Naive thymus-derived CD4-positive, alpha-beta T cell (primary cell): ENCODE measurements at regions not wholly inside any gene's neighbourhood (a gene's known extent, or its start where the extent isn't known, plus 50 kb on each side); places are given as distances from the start of the nearest gene placed in this dataset.

Experiments
- ATAC-seq: fragments of 150-1000 bp; cut with Tn5 transposase; 2 replicates; pipeline ENCODE4 v1.10.0; 2021; ENCODE audit warnings: mild to moderate bottlenecking, moderate library complexity
- CTCF ChIA-PET: fragments of 350-600 bp; sonication (Branson Sonifier 250); formaldehyde crosslinking; loops from one replicate; lab custom pipeline; 2021; ENCODE audit warnings: antibody characterized with exemption; lab: Charles Lee
- POLR2A ChIA-PET: fragments of 350-600 bp; sonication (Branson Sonifier 250); formaldehyde crosslinking; loops from one replicate; lab custom pipeline; 2021; ENCODE audit warnings: antibody characterized with exemption, inconsistent platforms; lab: Charles Lee
- DNase-seq, 9 donors: peaks; one replicate each; pipeline versions ENCODE4 v3.0.0 to v3.0.0-alpha.2; 2020 to 2022; ENCODE audit warnings: mixed read lengths in 1 of 9
- H3K27ac ChIP-seq: one replicate; pipeline ENCODE4 v1.7.0; 2013; ENCODE audit warnings: mild to moderate bottlenecking, low read depth, low read length, moderate library complexity
- H3K27me3 ChIP-seq, 2 donors: one replicate each; pipeline ENCODE4 v1.7.0; 2013; ENCODE audit warnings: low read length in 2 of 2, mild to moderate bottlenecking in 2 of 2, moderate library complexity in 2 of 2; ENCODE audit not compliant: control insufficient read depth in 2 of 2, insufficient read depth in 2 of 2
- H3K36me3 ChIP-seq, 3 experiments: 1 replicate in 2 of 3; 2 replicates in 1 of 3; pipeline ENCODE4 v1.7.0; 2013; ENCODE audit warnings: low read length in 3 of 3, mild to moderate bottlenecking in 3 of 3, moderate library complexity in 1 of 3; ENCODE audit not compliant: insufficient read depth in 3 of 3, control insufficient read depth in 2 of 3
- H3K4me1 ChIP-seq, 2 donors: one replicate each; pipeline ENCODE4 v1.7.0; 2013; ENCODE audit warnings: low read length in 2 of 2, mild to moderate bottlenecking in 2 of 2, moderate library complexity in 1 of 2; ENCODE audit not compliant: control insufficient read depth in 2 of 2, insufficient read depth in 2 of 2
- H3K4me3 ChIP-seq: 2 replicates; pipeline ENCODE4 v1.7.0; 2013; ENCODE audit warnings: mild to moderate bottlenecking, low read length
- H3K9me3 ChIP-seq, 3 experiments: 1 replicate in 2 of 3; 2 replicates in 1 of 3; pipeline ENCODE4 v1.7.0; 2013; ENCODE audit warnings: low read length in 3 of 3; ENCODE audit not compliant: control insufficient read depth in 2 of 3
- H3K27ac Mint-ChIP-seq, 9 donors: one replicate each; pipeline ENCODE4 v1.8.0; 2020 to 2022; ENCODE audit warnings: mixed read lengths in 9 of 9, mild to moderate bottlenecking in 8 of 9, moderate library complexity in 5 of 9, inconsistent platforms in 2 of 9
- H3K27me3 Mint-ChIP-seq, 5 donors: one replicate each; pipeline ENCODE4 v1.8.0; 2021 to 2022; ENCODE audit warnings: mixed read lengths in 5 of 5, mild to moderate bottlenecking in 1 of 5
- H3K36me3 Mint-ChIP-seq, 5 donors: one replicate each; pipeline ENCODE4 v1.8.0; 2020 to 2022; ENCODE audit warnings: mixed read lengths in 5 of 5, mild to moderate bottlenecking in 3 of 5, inconsistent platforms in 1 of 5
- H3K4me1 Mint-ChIP-seq, 7 donors: one replicate each; pipeline ENCODE4 v1.8.0; 2020 to 2022; ENCODE audit warnings: mixed read lengths in 7 of 7, mild to moderate bottlenecking in 3 of 7, inconsistent platforms in 1 of 7
- H3K4me3 Mint-ChIP-seq, 10 donors: one replicate each; pipeline ENCODE4 v1.8.0; 2020 to 2022; ENCODE audit warnings: mild to moderate bottlenecking in 10 of 10, mixed read lengths in 10 of 10, moderate library complexity in 6 of 10, inconsistent platforms in 2 of 10
- H3K9me3 Mint-ChIP-seq, 11 donors: one replicate each; pipeline ENCODE4 v1.8.0; 2020 to 2022; ENCODE audit warnings: mixed read lengths in 11 of 11, mild to moderate bottlenecking in 4 of 11, inconsistent platforms in 1 of 11, moderate library complexity in 1 of 11
- intact Hi-C, 2 donors: fragments of 100-400 bp; cut with micrococcal nuclease; formaldehyde crosslinking; loops; one replicate each; pipeline ENCODE4 v1.15.1; 2023

DNA sequence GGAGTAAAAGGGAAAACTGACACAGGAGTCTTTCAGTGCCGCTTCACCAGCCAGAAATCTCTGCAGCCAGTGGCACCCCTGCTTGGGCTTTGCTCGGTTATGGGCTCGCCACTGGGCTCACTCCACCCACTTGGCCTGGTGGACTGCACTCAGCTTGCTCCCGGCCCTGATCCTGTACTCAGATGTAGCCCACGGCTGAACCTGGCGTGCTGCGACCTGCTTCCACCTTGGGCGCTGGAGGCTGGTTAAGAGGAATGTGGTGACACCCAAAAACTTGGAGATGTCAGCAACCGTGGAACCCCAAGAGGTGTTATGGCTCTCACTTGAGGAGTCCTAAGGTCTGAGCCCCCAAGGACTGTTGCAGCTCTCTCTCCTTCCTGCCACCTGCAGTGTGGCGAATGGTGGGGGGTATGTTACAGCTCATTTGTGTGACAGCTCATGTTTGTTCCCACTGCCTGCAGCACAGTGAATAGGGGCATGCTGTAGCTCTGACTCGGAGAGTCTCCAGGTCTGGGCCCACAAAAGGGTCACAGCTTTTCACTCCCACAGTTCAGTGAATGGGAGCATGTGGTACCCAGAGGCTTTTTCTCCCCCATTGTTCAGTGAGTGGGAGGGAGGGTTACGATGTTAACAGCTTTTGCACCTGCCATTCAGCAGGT is 1124.5 kb upstream of the ATXN8OS start:
- DNase-seq, result no peak
- peaks cover 0 to 29% (median 10%) of the 10 kb centered on the region in 11 donors for H3K9me3 Mint-ChIP-seq
- Histone ChIP-seq H3K36me3 (no peaks in the 10 kb centered on the region), H3K4me3 (no peak overlapping the region), H3K9me3 (no peaks in the 10 kb centered on the region), H3K27me3 (no peaks in the 10 kb centered on the region), H3K27ac (no peak overlapping the region), H3K4me1 (no peaks in the 10 kb centered on the region)
- POLR2A ChIA-PET, result no interaction called here
- no peak overlapping the region for H3K27ac Mint-ChIP-seq
- intact Hi-C loops, result no loop called here
- no peaks in the 10 kb centered on the region for H3K27me3 Mint-ChIP-seq
- H3K36me3 Mint-ChIP-seq, result no peaks in the 10 kb centered on the region
- no peak overlapping the region for H3K4me3 Mint-ChIP-seq
- H3K4me1 Mint-ChIP-seq, result no peaks in the 10 kb centered on the region
- CTCF ChIA-PET, result no interaction called here
- no peak for ATAC-seq

DNA sequence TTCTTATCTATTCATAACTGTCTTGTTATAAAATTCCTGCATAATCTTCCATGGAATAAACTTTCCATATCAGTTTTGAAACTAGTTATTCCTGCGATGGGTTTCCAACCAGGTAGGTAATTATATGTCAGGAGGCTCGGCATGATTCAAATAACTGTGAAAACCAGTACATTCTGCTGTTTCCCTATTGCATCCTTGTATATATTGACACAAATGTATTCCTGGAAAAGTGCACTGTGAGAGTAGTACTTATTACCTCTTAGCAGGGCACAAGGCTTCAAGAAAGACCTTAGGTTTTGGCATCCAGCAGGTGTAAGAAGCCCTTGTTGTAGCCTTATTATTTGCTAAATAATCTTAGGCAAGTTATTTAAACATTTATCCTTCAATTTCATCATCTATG is 1131.3 kb upstream of the ATXN8OS start:
- Histone ChIP-seq H3K9me3 (no peaks in the 10 kb centered on the region), H3K4me3 (no peak overlapping the region), H3K27ac (no peak overlapping the region), H3K27me3 (no peaks in the 10 kb centered on the region), H3K4me1 (no peaks in the 10 kb centered on the region), H3K36me3 (no peaks in the 10 kb centered on the region)
- H3K27me3 Mint-ChIP-seq, result no peaks in the 10 kb centered on the region
- intact Hi-C loops, result no loop called here
- peaks cover 0 to 29% (median 6%) of the 10 kb centered on the region in 11 donors for H3K9me3 Mint-ChIP-seq
- DNase-seq (no peak), ATAC-seq (no peak)
- no peak overlapping the region for H3K27ac Mint-ChIP-seq
- no peak overlapping the region for H3K4me3 Mint-ChIP-seq
- ChIA-PET POLR2A (no interaction called here), CTCF (no interaction called here)
- H3K36me3 Mint-ChIP-seq, result no peaks in the 10 kb centered on the region
- H3K4me1 Mint-ChIP-seq, result no peaks in the 10 kb centered on the region

DNA sequence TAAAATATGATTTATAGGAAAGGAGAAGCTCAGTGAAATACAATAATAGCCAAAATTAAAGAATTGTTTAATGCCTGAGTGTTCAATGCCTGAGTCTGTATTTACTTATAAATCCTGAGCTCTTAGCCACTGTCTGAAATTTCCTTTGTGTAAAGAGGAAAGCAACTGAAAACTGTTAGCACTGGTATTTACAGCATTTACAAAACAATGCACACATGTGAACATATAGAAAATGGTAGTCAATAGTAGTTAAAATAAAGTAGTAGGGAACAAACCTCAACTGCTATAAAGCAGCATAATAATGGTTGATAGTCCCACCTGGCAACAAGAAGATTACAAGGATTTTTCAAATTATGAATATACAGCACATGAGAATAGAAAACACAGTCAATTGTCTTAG is 1137.1 kb upstream of the ATXN8OS start:
- H3K4me1 Mint-ChIP-seq, result no peaks in the 10 kb centered on the region
- H3K4me1 ChIP-seq, result no peaks in the 10 kb centered on the region
- POLR2A ChIA-PET, result no interaction called here

DNA sequence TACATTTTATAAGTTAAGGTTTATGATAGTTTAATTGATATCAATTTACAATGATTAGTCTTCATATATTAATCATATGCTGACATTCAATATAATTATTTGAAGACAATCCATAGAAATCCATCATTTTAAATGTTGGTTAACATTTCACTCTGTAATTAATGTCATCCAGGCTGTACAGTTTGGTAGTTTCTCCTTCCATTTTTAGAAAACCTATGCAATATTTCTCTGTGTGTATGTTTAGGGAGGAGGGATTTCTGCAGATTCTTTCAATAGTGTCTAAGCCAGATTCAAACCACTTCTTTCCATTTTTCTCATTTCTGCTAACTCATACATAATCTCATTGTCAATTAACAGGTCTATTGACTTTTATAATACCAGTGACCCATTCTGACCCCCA is 1159.0 kb upstream of the ATXN8OS start:
- no peak overlapping the region for H3K27ac ChIP-seq
- Mint-ChIP-seq H3K27me3 (no peaks in the 10 kb centered on the region), H3K36me3 (no peaks in the 10 kb centered on the region), H3K4me3 (no peak overlapping the region), H3K9me3 (peaks cover 2 to 33% (median 12%) of the 10 kb centered on the region in 11 donors), H3K27ac (no peak overlapping the region), H3K4me1 (no peaks in the 10 kb centered on the region)
- no peaks in the 10 kb centered on the region for H3K27me3 ChIP-seq
- no peak for ATAC-seq
- no peak overlapping the region for H3K4me3 ChIP-seq
- DNase-seq, result no peak
- H3K4me1 ChIP-seq, result no peaks in the 10 kb centered on the region
- no peaks in the 10 kb centered on the region for H3K36me3 ChIP-seq
- intact Hi-C loops, result no loop called here
- ChIA-PET CTCF (no interaction called here), POLR2A (no interaction called here)
- peaks cover 0 to 7% (median 0%) of the 10 kb centered on the region in 3 experiments for H3K9me3 ChIP-seq

More for the DNA sequence above, 1137.1 kb upstream of the ATXN8OS start:
- H3K27me3 ChIP-seq, result no peaks in the 10 kb centered on the region
- ATAC-seq (no peak), DNase-seq (no peak)
- Mint-ChIP-seq H3K27ac (no peak overlapping the region), H3K36me3 (no peaks in the 10 kb centered on the region), H3K27me3 (no peaks in the 10 kb centered on the region), H3K4me3 (no peak overlapping the region), H3K9me3 (peaks cover 0 to 23% (median 0%) of the 10 kb centered on the region in 11 donors)
- CTCF ChIA-PET, result no interaction called here
- intact Hi-C loops, result no loop called here
- no peak overlapping the region for H3K4me3 ChIP-seq
- no peak overlapping the region for H3K27ac ChIP-seq
- no peaks in the 10 kb centered on the region for H3K9me3 ChIP-seq
- H3K36me3 ChIP-seq, result no peaks in the 10 kb centered on the region

DNA sequence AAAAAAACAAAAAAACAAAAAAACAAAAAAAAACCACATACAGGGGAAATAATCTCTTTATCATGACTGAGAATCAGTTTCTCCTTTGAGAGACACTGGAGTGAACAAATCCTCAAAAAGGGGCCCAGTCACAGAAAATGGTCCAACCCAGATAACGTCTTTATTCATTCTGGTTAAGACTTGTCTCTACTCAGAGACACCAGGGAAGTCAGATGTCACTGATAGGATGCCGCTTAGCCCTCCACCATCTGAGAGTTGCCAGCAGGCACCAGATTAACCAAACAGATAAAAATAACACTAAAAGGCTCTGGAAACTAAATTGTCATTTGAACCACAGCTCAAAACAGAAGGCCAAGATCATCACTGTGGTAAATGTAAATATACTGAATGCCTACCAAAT is 1163.4 kb upstream of the ATXN8OS start:
- Mint-ChIP-seq H3K4me3 (no peak overlapping the region), H3K27ac (no peak overlapping the region), H3K9me3 (peaks cover under 1 to 36% (median 12%) of the 10 kb centered on the region in 11 donors), H3K4me1 (no peaks in the 10 kb centered on the region), H3K27me3 (no peaks in the 10 kb centered on the region), H3K36me3 (no peaks in the 10 kb centered on the region)
- H3K9me3 ChIP-seq, result no peaks in the 10 kb centered on the region
- intact Hi-C loops, result no loop called here
- H3K36me3 ChIP-seq, result no peaks in the 10 kb centered on the region
- no peaks in the 10 kb centered on the region for H3K27me3 ChIP-seq
- H3K27ac ChIP-seq, result no peak overlapping the region
- no peaks in the 10 kb centered on the region for H3K4me1 ChIP-seq
- POLR2A ChIA-PET, result no interaction called here
- DNase-seq (no peak), ATAC-seq (no peak)
- CTCF ChIA-PET, result no interaction called here
- no peak overlapping the region for H3K4me3 ChIP-seq

DNA sequence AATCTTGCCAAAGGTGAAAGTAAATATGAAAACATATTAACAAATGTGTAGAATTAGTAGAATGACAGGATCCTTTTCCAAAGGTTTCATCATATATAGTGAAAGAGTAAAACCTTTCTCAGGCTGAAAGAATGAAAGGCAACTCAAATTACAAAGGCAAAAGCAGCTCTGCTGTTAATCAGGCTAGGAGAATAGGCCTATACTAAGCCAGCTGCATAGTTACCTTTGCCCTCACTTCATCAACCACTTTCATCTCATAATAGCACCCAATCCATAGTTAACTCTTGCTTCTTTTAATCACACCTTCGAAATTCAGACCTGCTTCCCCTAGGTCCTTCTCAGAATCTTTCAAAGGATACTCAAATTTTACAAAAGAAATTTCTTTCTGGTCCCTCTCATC is 1167.6 kb upstream of the ATXN8OS start:
- ATAC-seq, result no peak
- peaks cover 0 to 2% (median 0%) of the 10 kb centered on the region in 7 donors for H3K4me1 Mint-ChIP-seq
- Histone ChIP-seq H3K27me3 (no peaks in the 10 kb centered on the region), H3K9me3 (no peaks in the 10 kb centered on the region), H3K36me3 (no peaks in the 10 kb centered on the region), H3K4me3 (no peak overlapping the region), H3K4me1 (no peaks in the 10 kb centered on the region), H3K27ac (no peak overlapping the region)
- H3K27ac Mint-ChIP-seq, result no peak overlapping the region
- no peak overlapping the region for H3K4me3 Mint-ChIP-seq
- intact Hi-C loops, result no loop called here
- H3K36me3 Mint-ChIP-seq, result no peaks in the 10 kb centered on the region
- ChIA-PET CTCF (no interaction called here), POLR2A (no interaction called here)
- no peaks in the 10 kb centered on the region for H3K27me3 Mint-ChIP-seq
- H3K9me3 Mint-ChIP-seq, result peaks cover 0 to 31% (median 10%) of the 10 kb centered on the region in 11 donors
- DNase-seq, result no peak

DNA sequence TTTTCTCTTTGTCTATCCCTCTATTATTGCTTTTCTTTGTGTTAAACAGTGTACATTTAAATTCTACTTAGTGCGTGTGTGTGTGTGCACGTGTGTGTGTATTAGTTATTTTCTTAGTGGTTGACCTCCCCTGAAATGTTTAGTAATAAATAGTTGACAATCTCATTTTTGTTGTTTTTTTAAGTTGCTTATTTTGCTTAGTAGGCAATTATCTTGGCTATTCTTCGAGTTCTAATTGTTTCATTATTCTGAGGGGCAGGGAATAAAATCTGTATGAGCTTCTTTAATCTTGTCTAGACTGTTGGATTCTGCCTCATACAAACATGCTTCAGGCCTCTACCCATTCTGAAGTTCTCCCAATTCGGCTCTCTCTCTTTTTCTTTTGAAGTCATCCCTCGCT is 1169.0 kb upstream of the ATXN8OS start:
- POLR2A ChIA-PET, result no interaction called here
- Histone ChIP-seq H3K4me3 (no peak overlapping the region), H3K4me1 (no peaks in the 10 kb centered on the region), H3K27ac (no peak overlapping the region), H3K9me3 (no peaks in the 10 kb centered on the region), H3K36me3 (no peaks in the 10 kb centered on the region), H3K27me3 (no peaks in the 10 kb centered on the region)
- intact Hi-C loops, result no loop called here
- H3K4me1 Mint-ChIP-seq, result peaks cover 0 to 2% (median 0%) of the 10 kb centered on the region in 7 donors
- DNase-seq (no peak), ATAC-seq (no peak)
- no peaks in the 10 kb centered on the region for H3K27me3 Mint-ChIP-seq
- CTCF ChIA-PET, result no interaction called here
- H3K9me3 Mint-ChIP-seq, result peaks cover 0 to 38% (median 12%) of the 10 kb centered on the region in 11 donors
- no peaks in the 10 kb centered on the region for H3K36me3 Mint-ChIP-seq
- H3K27ac Mint-ChIP-seq, result no peak overlapping the region
- H3K4me3 Mint-ChIP-seq, result no peak overlapping the region
